ENCODE measurements at regions not wholly inside any gene's neighbourhood (a gene's known extent, or its start where the extent isn't known, plus 50 kb on each side); places are given as distances from the start of the nearest gene placed in this dataset.

DNA sequence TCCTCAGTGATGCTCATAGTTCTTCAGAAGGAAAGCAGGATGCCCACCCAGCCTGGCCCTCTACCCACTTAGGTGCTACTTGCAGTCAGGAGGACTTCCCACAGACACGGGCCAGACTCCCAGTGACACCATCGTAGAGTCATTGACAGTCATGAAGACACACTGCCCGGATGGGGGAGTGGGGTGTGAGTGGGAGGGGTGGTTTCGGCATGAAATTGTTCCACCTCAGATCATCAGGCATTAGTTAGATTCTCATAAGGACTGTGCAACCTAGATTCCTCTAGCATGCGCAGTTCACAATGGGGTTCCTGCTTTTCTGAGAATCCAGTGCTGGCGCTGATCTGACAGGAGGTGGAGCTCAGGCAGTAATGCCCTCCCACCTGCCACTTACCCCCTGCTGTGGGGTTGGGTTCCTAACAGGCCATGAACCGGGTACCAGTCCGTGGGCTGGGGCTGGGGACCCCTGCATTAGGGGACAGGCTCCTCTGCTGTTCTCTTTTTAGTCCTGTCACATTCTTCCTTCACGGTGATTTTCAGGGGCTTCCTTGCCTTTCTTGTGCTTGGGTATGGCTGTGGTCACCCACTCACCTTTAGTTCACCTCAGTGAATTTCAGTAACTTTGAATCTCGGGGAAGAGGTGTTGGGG, 88.2 kb upstream of the ANKRD55 start:
- TF ChIP-seq FOXP2 (optimal IDR thresholded peaks at IDR 0.05; ENCODE audit: borderline replicate concordance, extremely low read depth, extremely low read length, insufficient read depth) (no peak), POLR2AphosphoS5 (IDR thresholded peaks at IDR 0.05; ENCODE audit: low read depth, low read length) (no peak), TAF1 (IDR thresholded peaks at IDR 0.05; ENCODE audit: borderline replicate concordance, insufficient read depth, low read length) (no peak), SIN3A (IDR thresholded peaks at IDR 0.05; ENCODE audit: borderline replicate concordance, insufficient read depth, low read length) (no peak)
- TF ChIP-seq, protein P1, sequence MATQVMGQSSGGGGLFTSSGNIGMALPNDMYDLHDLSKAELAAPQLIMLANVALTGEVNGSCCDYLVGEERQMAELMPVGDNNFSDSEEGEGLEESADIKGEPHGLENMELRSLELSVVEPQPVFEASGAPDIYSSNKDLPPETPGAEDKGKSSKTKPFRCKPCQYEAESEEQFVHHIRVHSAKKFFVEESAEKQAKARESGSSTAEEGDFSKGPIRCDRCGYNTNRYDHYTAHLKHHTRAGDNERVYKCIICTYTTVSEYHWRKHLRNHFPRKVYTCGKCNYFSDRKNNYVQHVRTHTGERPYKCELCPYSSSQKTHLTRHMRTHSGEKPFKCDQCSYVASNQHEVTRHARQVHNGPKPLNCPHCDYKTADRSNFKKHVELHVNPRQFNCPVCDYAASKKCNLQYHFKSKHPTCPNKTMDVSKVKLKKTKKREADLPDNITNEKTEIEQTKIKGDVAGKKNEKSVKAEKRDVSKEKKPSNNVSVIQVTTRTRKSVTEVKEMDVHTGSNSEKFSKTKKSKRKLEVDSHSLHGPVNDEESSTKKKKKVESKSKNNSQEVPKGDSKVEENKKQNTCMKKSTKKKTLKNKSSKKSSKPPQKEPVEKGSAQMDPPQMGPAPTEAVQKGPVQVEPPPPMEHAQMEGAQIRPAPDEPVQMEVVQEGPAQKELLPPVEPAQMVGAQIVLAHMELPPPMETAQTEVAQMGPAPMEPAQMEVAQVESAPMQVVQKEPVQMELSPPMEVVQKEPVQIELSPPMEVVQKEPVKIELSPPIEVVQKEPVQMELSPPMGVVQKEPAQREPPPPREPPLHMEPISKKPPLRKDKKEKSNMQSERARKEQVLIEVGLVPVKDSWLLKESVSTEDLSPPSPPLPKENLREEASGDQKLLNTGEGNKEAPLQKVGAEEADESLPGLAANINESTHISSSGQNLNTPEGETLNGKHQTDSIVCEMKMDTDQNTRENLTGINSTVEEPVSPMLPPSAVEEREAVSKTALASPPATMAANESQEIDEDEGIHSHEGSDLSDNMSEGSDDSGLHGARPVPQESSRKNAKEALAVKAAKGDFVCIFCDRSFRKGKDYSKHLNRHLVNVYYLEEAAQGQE (IDR thresholded peaks at IDR 0.05; ENCODE audit: insufficient read depth in 1 of 2, low read depth in 2 of 2, low read length in 2 of 2): no peak

DNA sequence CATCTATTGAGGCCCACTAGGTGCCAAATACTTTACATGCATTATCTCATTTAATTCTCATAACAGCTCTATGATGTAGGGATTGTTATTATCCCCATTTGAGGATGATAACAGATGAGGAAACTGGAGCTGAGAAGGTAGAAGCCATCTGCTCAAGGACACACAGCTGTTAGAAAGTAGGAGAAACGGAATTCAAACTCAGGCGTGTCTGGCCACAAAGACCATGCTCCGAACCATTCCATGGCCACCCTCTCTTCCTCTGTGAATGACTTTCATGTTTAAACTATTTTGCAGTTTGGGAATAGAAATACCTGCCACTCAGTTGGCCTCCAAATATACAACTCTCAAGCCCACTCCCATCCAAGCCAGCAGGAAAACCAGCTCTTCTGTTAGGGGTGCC, 87.6 kb upstream of the ANKRD55 start:
- TF ChIP-seq TAF1 (IDR thresholded peaks at IDR 0.05; ENCODE audit: borderline replicate concordance, insufficient read depth, low read length): no peak
- TF ChIP-seq FOXP2 (optimal IDR thresholded peaks at IDR 0.05; ENCODE audit: borderline replicate concordance, extremely low read depth, extremely low read length, insufficient read depth): no peak

DNA sequence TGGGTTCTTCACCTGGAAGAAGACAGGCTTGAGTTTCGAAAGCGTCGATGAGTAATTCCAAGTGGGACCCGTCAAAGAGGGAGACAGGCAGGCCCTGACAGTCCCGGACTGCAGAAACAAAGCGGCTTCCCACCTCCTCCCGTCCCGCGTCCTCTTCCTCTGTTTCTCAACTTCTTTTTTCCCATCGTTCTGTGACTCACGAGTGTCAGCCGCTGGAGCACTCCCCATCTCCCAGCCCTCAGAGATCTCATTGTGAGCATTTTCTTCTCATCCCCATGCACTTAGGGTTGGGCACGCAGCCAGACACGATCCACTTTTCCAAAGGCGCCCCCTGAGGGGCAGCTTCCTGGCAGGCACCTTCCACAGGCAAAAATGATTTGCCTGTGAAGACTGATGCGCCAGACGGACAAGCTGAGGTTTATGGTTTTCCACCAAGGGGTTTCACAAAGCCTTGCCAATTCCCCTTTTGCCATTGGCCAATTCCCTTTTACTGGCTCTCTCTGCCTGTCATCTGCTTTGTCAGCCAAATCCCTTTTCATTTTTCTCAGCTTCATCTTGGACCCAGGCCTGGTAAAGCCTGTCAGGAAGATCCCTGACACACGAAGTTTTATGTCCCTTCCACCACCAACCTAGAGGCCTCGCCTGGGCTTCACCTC, 86.5 kb upstream of the ANKRD55 start:
- TF ChIP-seq POLR2AphosphoS5 (IDR thresholded peaks at IDR 0.05; ENCODE audit: low read depth, low read length) (no peak), TAF1 (IDR thresholded peaks at IDR 0.05; ENCODE audit: borderline replicate concordance, insufficient read depth, low read length) (no peak), SIN3A (IDR thresholded peaks at IDR 0.05; ENCODE audit: borderline replicate concordance, insufficient read depth, low read length) (0 out of 2 replicates have a peak, but pooled peaks have one; percentile 16), FOXP2 (optimal IDR thresholded peaks at IDR 0.05; ENCODE audit: borderline replicate concordance, extremely low read depth, extremely low read length, insufficient read depth) (no peak)
- TF ChIP-seq, protein P1 (IDR thresholded peaks at IDR 0.05; ENCODE audit: insufficient read depth in 1 of 2, low read depth in 2 of 2, low read length in 2 of 2): no peak

DNA sequence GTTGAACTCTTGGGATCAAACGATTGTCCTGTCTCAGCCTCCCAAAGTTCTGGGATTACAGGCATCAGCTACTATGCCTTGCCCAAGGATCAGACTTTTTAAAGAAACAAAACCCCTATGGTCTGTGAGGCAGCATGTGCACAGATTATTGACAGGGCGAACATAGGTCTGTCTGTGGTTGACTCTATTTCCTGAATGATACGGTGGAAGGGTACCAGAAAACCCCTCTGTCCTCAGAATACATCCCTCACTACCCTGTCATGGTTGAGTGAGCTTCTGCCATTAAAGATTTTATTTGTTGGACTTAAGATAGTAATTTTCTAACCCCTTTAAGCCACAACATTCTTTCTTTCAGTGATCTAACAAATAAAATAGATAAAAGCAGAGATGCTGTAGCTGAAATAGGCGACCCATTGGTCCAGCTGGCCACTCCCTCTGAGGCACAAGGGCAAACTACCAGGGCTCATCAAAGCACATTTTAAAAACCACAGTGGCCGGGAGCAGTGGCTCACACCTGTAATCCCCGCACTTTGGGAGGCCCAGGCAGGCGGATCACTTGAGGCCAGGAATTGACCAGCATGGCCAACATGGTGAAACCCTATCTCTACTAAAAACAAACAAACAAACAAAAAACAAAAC, 84.9 kb upstream of the ANKRD55 start:
- TF ChIP-seq POLR2AphosphoS5 (IDR thresholded peaks at IDR 0.05; ENCODE audit: low read depth, low read length) (no peak), SIN3A (IDR thresholded peaks at IDR 0.05; ENCODE audit: borderline replicate concordance, insufficient read depth, low read length) (no peak), TAF1 (IDR thresholded peaks at IDR 0.05; ENCODE audit: borderline replicate concordance, insufficient read depth, low read length) (no peak), FOXP2 (optimal IDR thresholded peaks at IDR 0.05; ENCODE audit: borderline replicate concordance, extremely low read depth, extremely low read length, insufficient read depth) (no peak)
- TF ChIP-seq, protein P1 (IDR thresholded peaks at IDR 0.05; ENCODE audit: insufficient read depth in 1 of 2, low read depth in 2 of 2, low read length in 2 of 2): no peak

DNA sequence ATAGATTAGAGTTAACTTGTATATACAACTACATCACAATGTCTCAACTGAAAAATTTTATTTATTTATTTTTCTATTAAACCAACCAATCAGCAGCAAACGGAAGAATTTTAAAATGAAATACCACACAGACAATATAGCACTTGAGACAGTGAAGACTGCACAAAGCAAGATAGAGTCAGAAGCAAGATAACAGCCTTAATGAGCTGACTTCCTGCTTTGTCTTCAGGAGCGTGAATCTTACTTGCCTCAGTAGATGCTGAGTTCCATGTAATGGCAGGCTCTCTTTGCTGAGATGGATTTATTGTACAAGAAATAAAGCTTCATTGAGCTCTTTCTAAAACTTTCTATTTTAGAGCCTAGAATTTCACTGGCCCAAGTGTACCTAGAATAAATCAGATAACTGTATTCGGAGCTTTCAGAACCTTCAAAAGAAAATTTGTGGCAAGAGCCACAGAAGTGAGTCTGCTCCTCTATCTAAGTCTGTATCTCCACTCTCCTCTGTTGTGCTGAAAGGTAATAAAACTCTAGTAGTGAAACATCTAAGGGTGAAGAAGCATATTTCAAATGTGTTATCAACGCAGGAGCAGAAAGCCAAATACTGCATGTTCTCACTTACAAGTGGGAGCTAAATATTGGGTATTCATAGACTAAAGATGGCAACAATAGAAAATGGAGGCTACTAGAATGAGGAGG, 83.3 kb upstream of the ANKRD55 start:
- TF ChIP-seq TAF1 (IDR thresholded peaks at IDR 0.05; ENCODE audit: borderline replicate concordance, insufficient read depth, low read length) (no peak), SIN3A (IDR thresholded peaks at IDR 0.05; ENCODE audit: borderline replicate concordance, insufficient read depth, low read length) (no peak), POLR2AphosphoS5 (IDR thresholded peaks at IDR 0.05; ENCODE audit: low read depth, low read length) (no peak), FOXP2 (optimal IDR thresholded peaks at IDR 0.05; ENCODE audit: borderline replicate concordance, extremely low read depth, extremely low read length, insufficient read depth) (no peak)
- TF ChIP-seq, protein P1 (IDR thresholded peaks at IDR 0.05; ENCODE audit: insufficient read depth in 1 of 2, low read depth in 2 of 2, low read length in 2 of 2): no peak

All from PFSK-1 (cell line).